Inflammatory macrophage (primary cell): ENCODE measurements at regions not wholly inside any gene's neighbourhood (a gene's known extent, or its start where the extent isn't known, plus 50 kb on each side); places are given as distances from the start of the nearest gene placed in this dataset.
A peak's percentile ranks its signal among the peaks of the same experiment; 100 is the strongest.

Source experiments
- DNase-seq, 2 donors: peaks; one replicate each; pipeline ENCODE4 v3.0.0-alpha.2; 2020 to 2022

DNA sequence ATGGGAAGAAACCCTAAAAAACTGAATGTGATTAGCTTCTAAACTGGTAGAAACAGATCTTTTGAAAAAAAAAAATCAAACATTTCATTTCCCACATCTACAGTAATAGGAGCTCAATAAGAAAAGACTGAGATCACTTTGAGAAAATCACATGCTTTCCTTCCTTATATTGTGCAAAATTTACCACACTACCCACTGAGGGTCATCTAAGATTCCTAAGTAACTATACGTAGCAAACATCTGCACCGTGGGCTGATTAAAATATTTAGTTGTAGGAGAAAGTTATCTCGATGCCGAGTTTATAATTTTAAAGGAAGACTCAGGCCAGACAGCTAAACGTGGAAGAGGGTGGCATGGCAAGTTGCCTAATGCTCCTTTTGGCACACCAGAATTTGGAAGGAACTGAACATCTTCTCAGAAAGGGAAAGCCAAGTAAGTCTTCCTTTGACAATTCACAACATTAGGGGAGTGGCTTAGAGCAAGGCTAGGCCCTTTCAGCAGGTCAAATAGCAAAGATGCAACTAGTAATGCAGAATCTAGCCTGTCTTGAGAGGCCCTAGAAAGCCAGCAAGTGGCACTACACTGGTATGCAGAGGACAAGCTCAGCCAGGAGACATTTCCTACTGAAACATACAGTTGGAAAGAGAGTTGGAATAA, 128.0 kb downstream of the TMA16 start:
- peak; percentile 66 to 86 for DNase-seq

DNA sequence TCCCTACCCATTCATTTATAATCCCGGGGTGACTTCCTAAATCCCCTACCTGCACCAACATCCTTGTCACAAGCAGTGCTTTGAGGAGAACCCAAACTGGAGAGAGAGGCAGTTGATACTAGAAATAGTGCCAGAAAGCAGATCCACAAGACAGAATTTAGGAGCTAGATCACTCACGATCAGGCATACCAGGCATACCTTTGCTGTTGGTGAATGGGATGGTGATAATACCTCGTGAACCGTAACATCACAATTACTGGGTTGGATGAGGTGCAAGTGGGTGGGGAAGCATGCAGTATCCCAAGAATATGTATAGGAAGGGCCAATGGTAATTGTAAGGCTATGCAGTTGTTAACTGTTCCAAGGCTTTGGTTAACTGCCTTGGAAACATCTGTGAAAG, 129.3 kb downstream of the TMA16 start:
- DNase-seq, result no peak

DNA sequence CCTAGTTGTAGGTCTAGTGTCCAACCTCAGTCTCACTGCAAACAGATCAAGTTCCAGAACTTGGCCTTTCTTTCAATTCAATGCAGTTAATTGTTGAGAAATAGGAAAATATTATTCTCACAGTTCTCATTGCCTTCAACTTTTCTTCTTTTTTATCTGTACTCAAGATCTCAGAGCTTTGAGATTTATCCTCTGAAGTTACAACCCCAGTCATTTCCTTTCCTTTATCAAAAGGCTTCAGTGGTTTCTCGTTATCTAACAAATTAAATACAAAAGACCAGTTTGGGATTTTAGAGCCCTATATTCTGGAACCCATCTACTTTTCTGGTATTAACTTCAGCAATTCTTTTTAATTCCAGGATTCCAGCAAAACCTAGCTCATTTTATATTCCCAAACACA, 130.2 kb downstream of the TMA16 start:
- no peak for DNase-seq

DNA sequence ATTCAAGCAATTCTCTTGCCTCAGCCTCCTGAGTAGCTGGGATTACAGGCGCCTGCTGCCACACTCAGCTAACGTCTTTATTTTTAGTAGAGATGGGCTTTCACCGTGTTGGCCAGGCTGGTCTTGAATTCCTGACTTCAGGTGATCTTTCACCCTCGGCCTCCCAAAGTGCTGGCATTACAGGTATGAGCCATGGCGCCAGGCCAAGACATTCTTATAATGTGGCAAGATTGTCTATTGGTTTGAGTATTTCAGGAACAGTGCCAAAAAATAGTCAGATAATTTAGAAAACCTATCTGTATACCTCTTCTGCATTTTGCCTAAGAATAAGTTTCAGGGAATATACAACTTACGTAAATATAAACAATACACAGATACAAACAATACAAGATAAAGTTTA, 136.8 kb downstream of the TMA16 start:
- DNase-seq, result no peak

DNA sequence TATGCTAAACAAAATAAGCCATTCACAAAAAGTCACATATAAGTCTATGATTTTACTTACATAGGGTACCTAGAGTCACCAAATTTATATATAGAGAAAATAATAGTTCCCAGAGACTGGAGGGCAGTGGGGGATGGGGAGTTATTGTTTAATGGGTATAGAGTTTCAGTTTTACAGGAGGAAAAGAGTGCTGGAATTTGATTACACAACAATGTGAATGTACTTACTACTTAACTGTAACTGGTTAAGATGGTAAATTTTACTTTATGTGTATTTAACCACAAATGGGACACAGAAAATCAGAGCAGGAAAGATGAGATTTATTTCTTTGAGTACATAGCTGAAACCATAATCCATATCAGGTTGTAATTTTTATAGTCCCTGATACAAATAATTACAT, 144.4 kb downstream of the TMA16 start:
- no peak for DNase-seq

DNA sequence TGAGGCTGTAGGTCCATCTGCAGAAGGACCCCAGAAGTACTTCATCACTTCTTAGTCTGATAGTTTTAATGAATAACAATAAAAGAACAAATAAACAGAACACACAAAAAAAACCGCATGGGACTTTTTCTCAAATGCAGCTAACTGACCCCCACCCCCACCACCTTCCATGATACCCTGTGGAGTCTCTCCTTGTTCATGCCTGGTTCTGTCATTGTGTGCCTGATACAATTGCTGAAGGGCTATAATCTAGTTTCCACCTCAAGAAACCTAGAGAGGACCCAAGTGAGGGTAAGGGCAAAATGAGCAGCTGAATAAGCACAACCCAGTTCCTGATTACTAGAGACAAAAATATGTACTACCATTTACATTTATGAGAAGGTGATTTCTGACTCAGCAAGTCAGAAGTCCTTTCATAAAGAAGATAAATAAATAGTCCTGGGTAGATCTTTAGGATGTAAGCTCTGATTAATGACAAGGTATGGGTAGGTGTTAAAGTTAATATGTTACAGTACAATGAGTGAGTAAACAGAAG, 155.1 kb downstream of the TMA16 start:
- no peak for DNase-seq

DNA sequence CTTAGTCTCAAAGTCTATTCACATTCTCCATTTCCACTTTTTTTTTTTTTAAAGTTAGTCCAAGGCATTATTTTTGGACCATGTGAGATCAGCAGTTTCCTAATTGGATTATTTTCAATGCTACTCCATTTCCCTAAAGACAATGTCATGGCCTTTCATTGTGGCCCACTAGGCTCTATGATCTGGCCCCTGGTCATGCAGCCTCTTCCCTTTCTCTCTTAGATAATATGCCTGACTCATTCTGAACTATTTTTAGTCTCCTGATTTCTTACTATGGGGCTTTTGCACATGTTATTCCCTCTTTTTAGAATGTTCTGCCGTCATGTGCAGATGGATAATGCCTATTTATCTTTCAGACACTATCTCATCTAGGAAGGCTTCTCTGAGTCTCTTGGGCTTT, 157.3 kb downstream of the TMA16 start:
- DNase-seq, result peak; percentile 66 to 72

DNA sequence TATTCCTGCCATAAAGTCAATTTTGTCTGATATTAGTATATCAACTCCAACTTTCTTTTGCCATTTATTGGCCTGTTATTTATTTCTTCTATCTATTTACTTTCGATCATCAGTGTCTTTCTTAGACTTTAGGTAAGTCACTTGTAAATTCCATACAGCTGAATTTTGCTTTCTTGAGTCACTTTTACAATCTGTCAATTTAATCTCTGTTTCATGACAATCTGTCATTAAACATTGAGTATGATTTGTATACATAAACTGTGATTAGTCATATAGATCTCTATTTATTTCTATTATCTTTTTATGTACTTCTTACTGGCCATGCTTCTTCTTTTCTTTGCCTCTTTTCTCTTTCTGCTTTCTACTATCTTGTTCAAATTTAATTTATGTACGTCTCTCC, 160.1 kb downstream of the TMA16 start:
- no peak for DNase-seq

DNA sequence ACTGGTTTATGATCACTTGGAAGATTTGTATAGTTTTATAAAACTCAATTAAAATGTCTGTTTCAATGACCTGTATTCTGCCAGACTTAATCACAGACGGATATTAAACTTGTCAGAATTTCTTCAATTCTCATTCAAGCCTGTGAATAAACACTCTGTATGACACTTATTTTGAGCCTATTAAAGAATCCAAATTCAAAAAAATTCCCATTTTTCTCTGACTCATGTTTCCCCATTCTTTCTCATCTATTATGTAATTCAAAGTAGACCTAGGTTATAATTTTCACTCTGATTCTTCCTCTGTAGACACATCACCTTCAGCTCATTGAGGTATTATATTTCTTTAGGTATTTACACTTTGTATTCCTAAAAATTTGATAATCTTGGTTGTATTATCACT, 166.1 kb downstream of the TMA16 start:
- DNase-seq, result no peak

DNA sequence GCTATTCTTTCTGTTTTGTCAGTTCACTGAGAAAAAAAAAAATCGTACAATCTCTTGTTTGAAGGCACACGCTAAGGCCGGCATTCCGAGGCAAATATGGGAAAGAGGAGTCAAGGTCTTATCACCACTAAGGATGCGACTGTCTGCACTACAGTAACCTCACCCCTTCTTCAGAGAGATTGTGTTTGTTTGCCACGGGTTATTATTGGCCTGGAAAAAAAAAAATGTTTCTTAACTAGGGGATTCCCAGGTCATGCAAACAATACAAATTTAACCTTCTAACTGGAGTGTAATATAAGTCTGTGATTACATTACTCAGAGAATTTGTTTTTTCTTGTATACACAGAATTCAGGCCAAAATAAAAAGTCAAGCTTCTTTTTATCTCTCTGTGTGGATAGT, 168.3 kb downstream of the TMA16 start:
- peak in 1 of 2 donors; percentile 20 for DNase-seq

DNA sequence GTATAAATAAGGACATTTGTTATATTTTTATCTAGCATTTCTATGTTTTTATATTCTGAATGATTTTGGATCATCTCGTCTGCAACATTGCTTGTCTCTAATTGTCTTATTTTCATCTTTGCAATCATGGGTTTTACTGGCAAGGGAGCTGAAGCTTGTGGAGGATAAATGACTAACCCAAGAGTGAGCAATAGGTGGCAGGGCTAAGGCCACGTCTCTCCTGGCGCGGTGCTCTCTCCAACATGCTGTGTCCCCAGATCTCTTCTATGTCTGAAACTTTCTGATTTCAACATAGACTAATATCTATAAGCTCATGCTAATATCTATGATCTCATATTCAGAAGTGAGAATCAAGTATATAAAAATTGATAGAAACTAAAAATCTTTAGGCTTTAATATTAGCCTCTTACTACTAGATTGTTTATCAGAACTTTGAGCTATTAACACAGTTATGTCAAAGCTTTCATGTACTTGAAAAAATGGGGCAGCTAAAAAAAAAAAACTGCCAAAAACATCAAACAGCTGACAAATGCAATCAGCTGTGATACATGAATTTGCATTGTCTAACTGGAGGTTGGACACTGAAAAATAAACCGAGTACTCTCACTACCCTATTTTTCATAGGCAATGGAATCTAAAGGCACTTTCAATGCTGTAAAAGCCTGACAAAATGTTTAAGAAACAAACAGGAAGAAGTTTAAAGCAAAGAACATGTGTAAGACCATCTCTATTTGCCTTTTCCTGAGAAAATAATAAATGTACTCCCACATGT, 169.2 kb downstream of the TMA16 start:
- peak; percentile 63 to 70 for DNase-seq

DNA sequence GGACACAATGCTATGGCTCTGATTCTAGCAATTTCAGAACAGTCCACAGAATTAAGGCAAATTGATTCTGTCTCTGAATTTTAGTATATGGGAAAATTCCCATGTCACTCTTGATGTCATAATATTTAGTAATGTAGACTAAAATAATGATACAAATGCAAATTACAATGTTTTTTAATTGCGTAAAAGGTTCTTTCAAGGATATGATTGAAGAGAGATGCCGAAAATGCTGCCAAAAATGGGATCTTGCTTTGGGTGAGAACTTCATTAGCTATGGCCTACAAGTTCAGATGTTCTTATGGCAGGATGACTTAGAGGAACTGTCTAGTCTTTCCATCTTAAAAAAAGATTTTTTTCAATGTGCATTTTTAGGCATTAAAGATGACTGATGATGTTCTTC, 170.6 kb downstream of the TMA16 start:
- DNase-seq, result peak in 1 of 2 donors; percentile 14

DNA sequence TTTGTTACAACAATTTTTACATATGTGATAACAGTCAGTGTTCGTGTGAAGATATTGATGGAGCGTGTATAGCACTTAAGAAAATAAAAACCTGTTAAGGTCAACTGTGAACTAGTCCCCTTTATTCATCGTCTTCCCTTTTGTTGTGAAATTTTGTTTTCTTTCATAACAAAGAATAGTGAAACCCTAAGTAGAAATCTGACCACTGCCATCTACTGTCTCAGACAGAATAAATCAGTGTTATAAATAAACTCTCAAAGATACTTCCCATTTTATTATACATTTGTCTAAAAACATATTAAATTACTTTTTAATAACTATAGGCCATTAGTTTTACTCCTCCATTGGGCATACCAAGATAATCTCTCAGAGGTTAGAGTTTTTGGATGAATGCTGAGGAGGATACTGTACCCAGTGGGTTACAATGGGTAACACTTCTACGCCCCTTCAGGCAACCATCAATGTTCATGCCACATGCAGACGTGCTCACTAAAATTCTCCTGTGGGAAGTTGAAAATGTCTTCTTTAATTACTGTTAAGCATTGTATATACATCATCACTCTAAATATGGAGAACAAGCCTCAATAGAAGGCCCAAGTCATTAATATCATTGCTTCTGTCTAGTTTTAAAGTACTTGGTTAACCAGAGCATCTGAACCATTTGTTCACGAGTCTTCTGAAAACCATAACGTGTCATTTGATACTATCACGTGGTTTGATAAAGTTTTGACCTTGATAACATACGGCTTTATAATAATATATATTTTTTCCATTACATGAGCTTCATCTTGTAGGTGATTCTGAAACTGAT, 171.2 kb downstream of the TMA16 start:
- peak; percentile 54 to 92 for DNase-seq

DNA sequence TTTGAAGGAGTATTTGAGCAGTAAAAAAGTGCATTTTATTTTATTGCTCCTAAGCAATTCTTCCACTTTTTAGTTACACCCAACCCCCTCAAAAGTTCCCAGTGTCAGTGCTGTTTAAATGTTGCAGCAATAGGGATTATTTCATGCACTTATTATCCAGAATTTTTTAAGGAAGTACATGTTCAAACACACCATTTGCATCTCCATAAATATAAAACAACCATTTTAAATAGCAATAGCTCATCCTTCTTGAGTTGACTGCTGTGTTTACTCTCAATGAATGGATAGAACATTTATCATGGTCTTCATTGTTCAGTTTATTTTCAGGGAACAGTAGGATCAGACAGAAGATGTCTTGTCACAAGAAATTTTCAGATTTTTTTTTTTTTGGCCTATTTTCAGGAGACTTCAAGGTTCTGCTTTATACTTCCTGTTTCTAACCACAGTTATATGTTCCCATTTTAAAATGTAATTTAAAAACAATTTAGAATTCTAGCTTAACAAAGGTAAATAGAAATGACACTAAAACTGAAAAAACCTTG, 171.9 kb downstream of the TMA16 start:
- DNase-seq, result peak; percentile 63 to 86

DNA sequence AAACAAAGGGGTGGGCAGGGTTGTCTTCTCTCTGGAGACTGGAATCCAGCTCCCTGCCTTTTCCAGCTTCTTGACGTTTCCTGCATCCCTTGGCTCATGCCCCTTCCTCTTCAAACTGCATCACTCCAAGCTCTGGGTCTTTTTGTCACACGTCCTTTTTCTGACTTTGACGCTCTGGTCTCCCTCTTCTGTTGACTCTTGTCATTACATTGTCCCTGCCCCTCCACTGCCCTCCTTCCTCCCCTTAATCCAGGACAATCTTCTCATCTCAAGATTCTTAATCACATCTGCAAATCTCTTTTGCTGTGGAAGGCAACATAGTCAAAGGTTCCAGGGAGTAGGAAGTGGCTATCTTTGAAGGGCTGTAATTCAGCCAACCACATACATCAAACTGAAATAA, 178.3 kb downstream of the TMA16 start:
- no peak for DNase-seq

DNA sequence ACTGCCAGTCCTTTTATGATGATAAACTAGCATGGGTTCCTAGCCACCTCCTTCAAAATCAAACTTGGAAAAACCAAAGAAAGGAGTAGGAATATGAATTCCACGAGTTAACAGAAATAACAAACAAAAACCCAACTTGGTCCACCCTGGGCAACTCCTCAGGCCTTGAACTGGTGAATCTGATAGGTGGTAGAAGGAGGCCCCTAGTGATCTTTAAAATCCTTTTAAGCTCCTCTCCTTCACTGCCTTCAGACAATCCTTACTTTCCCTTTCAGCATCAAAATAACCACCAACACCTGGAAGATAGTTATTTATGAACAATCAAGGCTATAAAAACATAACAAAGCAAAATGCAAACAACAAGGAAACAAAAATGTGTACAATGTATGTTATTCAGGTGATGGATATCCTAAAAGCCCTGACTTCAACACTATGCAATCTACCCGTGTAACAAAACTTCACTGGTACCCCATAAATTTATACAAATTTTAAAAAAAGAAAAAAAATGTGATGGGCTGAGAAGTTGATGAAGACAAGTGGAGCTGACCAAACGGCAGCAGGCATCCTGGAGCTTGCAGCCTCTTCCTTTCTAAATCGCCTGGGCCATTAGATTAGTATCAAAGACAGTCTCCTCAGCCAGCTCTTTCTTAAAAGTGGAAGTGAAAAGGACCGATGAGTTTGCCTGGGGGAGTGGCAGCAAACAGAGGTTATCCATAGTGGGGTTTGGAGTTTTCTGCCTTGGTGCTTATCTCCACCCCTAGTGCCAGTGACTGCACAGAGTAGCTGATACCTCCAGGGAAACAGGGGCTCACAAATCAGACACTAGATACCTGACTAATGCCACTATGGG, 179.6 kb downstream of the TMA16 start:
- peak; percentile 14 to 52 for DNase-seq

DNA sequence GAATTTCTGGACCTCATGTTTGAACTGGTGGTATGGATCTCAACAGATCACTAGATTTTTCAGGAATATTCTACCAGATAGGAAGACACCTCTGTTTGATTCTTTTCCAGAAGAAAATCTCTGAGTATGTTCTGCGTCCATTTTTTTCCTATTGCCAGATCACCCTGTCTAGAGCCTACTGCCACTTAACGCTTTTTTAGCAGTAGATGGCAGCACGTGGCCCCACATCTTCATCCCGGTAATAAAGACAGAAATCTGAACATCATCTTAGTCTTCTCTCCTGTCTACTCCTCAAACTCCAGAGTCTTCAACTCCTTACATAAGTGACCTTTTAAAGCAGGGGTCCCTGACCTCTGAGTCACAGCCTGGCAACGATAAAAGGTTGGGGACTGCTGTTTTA, 184.7 kb downstream of the TMA16 start:
- no peak for DNase-seq

DNA sequence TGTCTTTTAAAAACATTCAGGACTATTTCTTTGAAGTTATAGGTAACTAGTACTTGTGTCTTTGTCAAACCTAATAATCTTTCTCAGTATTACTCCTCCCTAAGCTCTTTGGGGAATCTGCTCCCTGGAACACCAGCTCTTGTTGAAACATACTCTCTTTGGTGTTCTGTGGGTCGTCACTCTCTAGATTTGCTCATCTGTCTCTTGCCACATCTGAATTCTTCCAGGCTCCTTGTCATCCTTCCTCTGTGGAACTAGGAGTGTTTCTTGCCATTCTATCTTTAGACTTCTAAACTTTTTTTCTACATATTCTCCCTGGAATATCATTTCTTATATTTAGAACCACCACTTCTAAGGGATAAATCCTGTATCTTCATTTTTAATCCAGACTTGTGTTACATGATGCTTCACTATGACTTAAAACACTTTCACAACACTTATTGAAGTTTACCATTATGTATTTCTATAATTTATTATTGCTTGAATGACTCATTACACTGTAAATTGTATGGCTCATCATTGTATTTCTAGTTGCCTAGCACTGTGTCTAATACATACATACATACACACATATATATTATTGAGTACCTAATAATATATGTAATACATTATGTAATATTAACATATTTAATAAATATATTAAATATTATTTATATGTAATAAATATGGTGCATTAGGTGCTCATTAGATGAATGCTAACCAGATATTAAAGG, 186.1 kb downstream of the TMA16 start:
- DNase-seq, result peak; percentile 37 to 57

DNA sequence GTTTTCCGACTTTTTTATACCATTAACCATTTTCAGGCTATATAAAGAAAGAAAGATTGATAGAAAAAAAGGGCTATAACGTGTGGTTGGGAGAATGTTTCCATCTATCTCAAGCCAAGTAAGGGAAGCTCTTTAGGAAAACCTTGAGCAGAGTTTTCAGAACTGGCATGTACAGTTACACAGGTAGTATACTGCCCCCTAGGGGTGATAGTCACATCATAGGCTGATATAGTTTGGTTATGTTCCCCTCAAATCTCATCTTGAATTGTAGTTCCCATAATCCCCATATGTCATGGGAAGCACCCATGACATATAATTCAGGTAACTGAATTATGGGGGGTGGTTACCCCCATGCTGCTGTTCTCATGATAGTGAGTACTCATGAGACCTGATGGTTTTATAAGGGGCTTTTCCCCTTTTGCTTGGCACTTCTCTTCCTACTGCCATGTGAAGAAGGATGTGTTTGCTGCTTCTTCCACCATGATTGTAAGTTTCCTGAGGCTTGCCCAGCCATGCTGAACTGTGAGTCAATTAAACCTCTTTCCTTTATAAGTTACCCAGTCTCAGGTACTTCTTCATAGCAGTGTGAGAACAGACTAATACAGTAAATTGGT, 186.8 kb downstream of the TMA16 start:
- peak; percentile 79 to 84 for DNase-seq

DNA sequence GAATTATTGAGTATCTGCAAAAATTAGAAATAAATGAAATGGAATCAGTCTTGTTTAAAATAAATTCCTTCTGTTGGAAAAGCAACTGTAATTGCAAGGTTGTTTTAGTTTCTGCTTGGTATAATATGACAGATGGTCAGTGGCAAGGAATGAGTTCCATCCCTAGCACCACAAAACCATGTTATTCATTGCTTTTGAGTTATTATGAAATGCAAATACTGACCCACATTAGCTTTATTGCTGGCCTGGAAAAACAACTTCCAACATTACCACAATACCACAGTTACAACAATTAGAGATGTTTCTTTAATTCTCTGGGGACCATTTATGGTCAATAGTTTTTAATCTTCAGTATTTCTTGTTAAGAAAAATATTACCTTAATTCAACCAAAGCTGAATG, 194.4 kb downstream of the TMA16 start:
- DNase-seq, result no peak

DNA sequence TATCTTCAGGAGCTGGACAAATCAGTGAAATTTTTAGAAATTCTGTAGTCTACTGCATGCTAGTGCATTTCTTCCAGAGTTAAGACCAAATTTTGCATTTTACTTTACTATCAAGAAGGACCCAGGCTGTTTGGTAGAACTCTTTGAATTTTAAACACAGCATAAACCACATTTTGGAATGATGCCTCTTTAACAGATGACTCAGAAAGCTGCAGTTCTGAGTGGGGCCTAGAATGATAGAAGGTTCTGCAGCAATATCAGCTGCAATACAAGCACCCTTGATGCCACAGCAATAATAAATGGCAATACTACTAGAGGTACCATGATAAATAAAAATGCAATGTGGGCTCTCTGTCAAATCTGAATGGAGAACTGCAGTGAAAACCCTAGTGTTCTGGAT, 198.7 kb downstream of the TMA16 start:
- no peak for DNase-seq
